Stimulated activated CD8-positive, alpha-beta memory T cell treated with anti-CD3 and anti-CD28 coated beads, Interleukin-15, amount 100 ng/mL, for 4 hours (primary cell): ENCODE measurements at regions not wholly inside any gene's neighbourhood (a gene's known extent, or its start where the extent isn't known, plus 50 kb on each side); places are given as distances from the start of the nearest gene placed in this dataset.

ENCODE experiments used
- DNase-seq, 2 donors: peaks; one replicate each; pipeline ENCODE4 v3.0.0-alpha.2; 2020; ENCODE audit warnings: low read depth in 2 of 2

- no peak for DNase-seq
Observed at GRCh38 chr1:234884701-234885100, 243.9 kb downstream of the TOMM20 start.

- no peak for DNase-seq
Observed at GRCh38 chr1:234884006-234884405, 244.6 kb downstream of the TOMM20 start.

GRCh38 chr1:234882898-234883297 lies 245.7 kb downstream of the TOMM20 start:
- DNase-seq: no peak

GRCh38 chr1:234881893-234882771 lies 246.5 kb downstream of the TOMM20 start:
- no peak for DNase-seq

GRCh38 chr1:234879147-234880080 lies 249.2 kb downstream of the TOMM20 start:
- DNase-seq: no peak

GRCh38 chr1:234878288-234878687 lies 250.3 kb downstream of the TOMM20 start:
- no peak for DNase-seq

GRCh38 chr1:234877761-234878160 lies 250.9 kb downstream of the TOMM20 start:
- DNase-seq: no peak

GRCh38 chr1:234875953-234876855 lies 252.4 kb downstream of the TOMM20 start:
- no peak for DNase-seq

- DNase-seq: no peak
Observed at GRCh38 chr1:234875328-234875952, 253.2 kb downstream of the TOMM20 start.

- no peak for DNase-seq
Observed at GRCh38 chr1:234874291-234875288, 254.0 kb downstream of the TOMM20 start.

GRCh38 chr1:234871710-234872271 lies 256.8 kb downstream of the TOMM20 start:
- DNase-seq: no peak

GRCh38 chr1:234871039-234871709 lies 257.5 kb downstream of the TOMM20 start:
- no peak for DNase-seq

- DNase-seq: no peak
Observed at GRCh38 chr1:234870020-234870981, 258.3 kb downstream of the TOMM20 start.

GRCh38 chr1:234869182-234870019 lies 259.2 kb downstream of the TOMM20 start:
- DNase-seq: no peak

- no peak for DNase-seq
Observed at GRCh38 chr1:234868296-234869147, 258.5 kb upstream of the IRF2BP2 start.
